Right lobe of liver (tissue), 6 donors: ENCODE measurements at regions not wholly inside any gene's neighbourhood (a gene's known extent, or its start where the extent isn't known, plus 50 kb on each side); places are given as distances from the start of the nearest gene placed in this dataset.

Experiments used
- ATAC-seq, 4 donors: fragments of 200-7000 bp; cut with Tn5 transposase; one replicate each; pipeline ENCODE4 v1.9.1; 2020; ENCODE audit warnings: mild to moderate bottlenecking in 4 of 4, moderate library complexity in 4 of 4
- DNase-seq, 3 donors: peaks; one replicate each; pipeline ENCODE4 v3.0.0-alpha.2; 2020
- H3K27ac ChIP-seq, 3 donors: fragments of 200-600 bp; one replicate each; pipeline ENCODE4 v1.8.0; 2022
- H3K27me3 ChIP-seq, 2 donors: fragments of 200-600 bp; one replicate each; pipeline ENCODE4 v1.8.0; 2022
- H3K36me3 ChIP-seq, 4 donors: fragments of 200-600 bp; sonication (generic) in 1 of 4; one replicate each; pipeline versions ENCODE4 v1.5.1 to v1.8.0; 2017 to 2022; ENCODE audit warnings: control low read depth in 1 of 4
- H3K4me1 ChIP-seq, 4 donors: fragments of 200-600 bp; sonication (generic) in 1 of 4; one replicate each; pipeline versions ENCODE4 v1.5.1 to v1.8.0; 2017 to 2022; ENCODE audit warnings: control low read depth in 1 of 4
- H3K4me3 ChIP-seq, 3 donors: fragments of 200-600 bp; one replicate each; pipeline ENCODE4 v1.8.0; 2022
- H3K9me3 ChIP-seq, 4 donors: fragments of 200-600 bp; sonication (generic) in 1 of 4; one replicate each; pipeline versions ENCODE4 v1.5.1 to v1.8.0; 2017 to 2022; ENCODE audit warnings: control low read depth in 1 of 4
- CTCF ChIP-seq, 4 donors: fragments of 200-600 bp in 3 of 4; fragments of 450-650 bp in 1 of 4; IDR thresholded peaks; one replicate each; pipeline versions ENCODE4 v1.5.1 to v1.8.0; 2016 to 2022; ENCODE audit warnings: antibody characterized with exemption in 4 of 4, mild to moderate bottlenecking in 2 of 4
- POLR2A ChIP-seq: fragments of 450-650 bp; IDR thresholded peaks from one replicate; pipeline ENCODE4 v1.6.1; 2017; ENCODE audit warnings: antibody characterized with exemption, mild to moderate bottlenecking
- WGBS: methylation state at CpG from one replicate; pipeline ENCODE4 v1.1.6; 2018; ENCODE audit warnings: low coverage, low lambda C conversion rate; ENCODE audit not compliant: insufficient coverage; ENCODE audit errors: missing lambda C conversion rate; 5-methylcytosine and 5-hydroxymethylcytosine counted together
- intact Hi-C, 2 donors: fragments of 100-400 bp; cut with DNase I; formaldehyde crosslinking; loops; one replicate each; pipeline versions ENCODE4 v1.11.2 to v1.14.1; 2022
- donor health status: DM: no; HTN: yes; CAD: no.
- donor health status: DM: no; HTN: no; CAD: no.
- donor health status: DM: no; HTN: no; CAD: no.
- donor health status: DM: no; HTN: yes; CAD: no.
- donor health status: DM: no; HTN: yes; CAD: no.

GRCh38 chr7:49324040-49324439 lies 399.7 kb downstream of the CDC14C start:
- no peak for TF ChIP-seq POLR2A
- no peak for TF ChIP-seq CTCF (IDR thresholded peaks at IDR 0.05)
- no peak overlapping the region for H3K27ac ChIP-seq
- ATAC-seq (no peak), DNase-seq (no peak)
- no peaks in the 10 kb centered on the region for H3K36me3 ChIP-seq
- H3K9me3 ChIP-seq = no peaks in the 10 kb centered on the region
- H3K4me3 ChIP-seq = no peak overlapping the region
- no peaks in the 10 kb centered on the region for H3K4me1 ChIP-seq
- intact Hi-C loops = no loop called here
- peaks cover 0 to 4% of the 10 kb centered on the region in 2 donors for H3K27me3 ChIP-seq
- 29% methylated on average over 3 of the region's 3 CpGs for WGBS

GRCh38 chr7:49324707-49325106 lies 400.4 kb downstream of the CDC14C start:
- ATAC-seq = no peak
- Histone ChIP-seq H3K27ac (no peak overlapping the region), H3K36me3 (no peaks in the 10 kb centered on the region), H3K27me3 (peaks cover 0 to under 1% of the 10 kb centered on the region in 2 donors), H3K4me3 (no peak overlapping the region), H3K9me3 (no peaks in the 10 kb centered on the region), H3K4me1 (no peaks in the 10 kb centered on the region)
- 58% methylated on average over 1 of the region's 1 CpG for WGBS
- no peak for DNase-seq
- TF ChIP-seq POLR2A (no peak), CTCF (IDR thresholded peaks at IDR 0.05) (peak in 1 of 4 donors; percentile 7)
- intact Hi-C loops = no loop called here

- Histone ChIP-seq H3K9me3 (no peaks in the 10 kb centered on the region), H3K4me3 (no peak overlapping the region), H3K36me3 (no peaks in the 10 kb centered on the region), H3K4me1 (no peaks in the 10 kb centered on the region), H3K27ac (no peak overlapping the region), H3K27me3 (no peaks in the 10 kb centered on the region)
- 40% methylated on average over 4 of the region's 4 CpGs for WGBS
- no peak for ATAC-seq
- no peak for DNase-seq
- TF ChIP-seq POLR2A (no peak), CTCF (IDR thresholded peaks at IDR 0.05) (no peak)
- intact Hi-C loops = no loop called here
Observed at GRCh38 chr7:49325571-49325970, 401.2 kb downstream of the CDC14C start.

- Histone ChIP-seq H3K27me3 (no peaks in the 10 kb centered on the region), H3K4me1 (no peaks in the 10 kb centered on the region), H3K36me3 (no peaks in the 10 kb centered on the region), H3K9me3 (no peaks in the 10 kb centered on the region), H3K27ac (no peak overlapping the region), H3K4me3 (no peak overlapping the region)
- intact Hi-C loops = no loop called here
- ATAC-seq (no peak), DNase-seq (no peak)
- WGBS = 78% methylated on average over 8 of the region's 8 CpGs
- TF ChIP-seq CTCF (IDR thresholded peaks at IDR 0.05) = no peak
- TF ChIP-seq POLR2A = no peak
Observed at GRCh38 chr7:49327155-49327554, 402.8 kb downstream of the CDC14C start.
